ENCODE measurements at regions not wholly inside any gene's neighbourhood (a gene's known extent, or its start where the extent isn't known, plus 50 kb on each side); places are given as distances from the start of the nearest gene placed in this dataset.

GRCh38 chr2:31725444-31725843 lies 144.7 kb upstream of the SRD5A2 start:
- no peak for TF ChIP-seq CTCF (IDR thresholded peaks at IDR 0.05 in 4 of 5, conservative IDR thresholded peaks at IDR 0.05 in 1 of 5)
- no peak for TF ChIP-seq POLR2A (IDR thresholded peaks at IDR 0.05)
